ENCODE measurements at regions not wholly inside any gene's neighbourhood (a gene's known extent, or its start where the extent isn't known, plus 50 kb on each side); places are given as distances from the start of the nearest gene placed in this dataset.

- no peak for DNase-seq (ENCODE audit: low spot score)
Measured at GRCh38 chr6:23170049-23170448, 600.7 kb downstream of the HDGFL1 start.

DNA sequence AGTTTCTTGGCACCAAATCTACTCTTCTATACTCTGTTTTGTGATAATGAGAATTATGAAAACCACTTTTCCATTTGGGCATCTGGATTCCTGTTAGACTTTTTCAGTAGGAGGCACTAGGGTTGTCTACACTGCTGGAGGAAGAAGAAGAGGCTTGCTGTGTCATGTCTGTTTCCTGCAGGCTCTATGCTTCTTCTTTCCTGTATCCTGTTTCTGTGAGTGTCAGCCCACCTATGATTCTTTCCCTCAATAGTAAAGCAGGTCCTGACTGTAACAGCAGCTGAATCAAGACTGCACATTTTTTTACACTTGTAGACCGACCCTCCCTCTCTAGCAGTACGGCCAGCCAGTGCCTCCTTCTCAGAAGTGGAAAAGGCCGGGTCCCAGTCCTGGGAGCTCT, 603.9 kb downstream of the HDGFL1 start:
- DNase-seq (ENCODE audit: low spot score) = no peak

GRCh38 chr6:23174781-23175361, 605.5 kb downstream of the HDGFL1 start:
- DNase-seq (ENCODE audit: low spot score) = no peak

- DNase-seq (ENCODE audit: low spot score) = no peak
Measured at GRCh38 chr6:23175391-23175790, 606.0 kb downstream of the HDGFL1 start.

DNA sequence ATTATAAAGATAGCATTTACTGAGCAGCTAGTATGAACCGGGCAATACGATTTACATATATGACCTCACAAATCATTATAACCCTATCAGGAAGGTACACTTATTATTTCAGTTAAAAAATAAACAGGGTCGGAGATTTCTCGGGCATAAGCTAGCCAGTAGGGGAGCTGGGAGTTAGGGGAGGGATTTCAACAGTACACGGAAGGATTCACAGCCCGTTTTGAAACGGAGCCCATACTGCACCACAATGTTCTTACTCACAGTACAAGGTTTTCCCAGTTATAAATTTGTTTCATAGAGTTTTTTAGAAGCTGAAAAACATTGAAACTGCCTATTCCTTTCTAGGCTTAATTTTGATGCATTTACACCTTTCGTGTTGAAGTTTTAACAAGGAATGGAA, 607.1 kb downstream of the HDGFL1 start:
- DNase-seq (ENCODE audit: low spot score) = no peak

DNA sequence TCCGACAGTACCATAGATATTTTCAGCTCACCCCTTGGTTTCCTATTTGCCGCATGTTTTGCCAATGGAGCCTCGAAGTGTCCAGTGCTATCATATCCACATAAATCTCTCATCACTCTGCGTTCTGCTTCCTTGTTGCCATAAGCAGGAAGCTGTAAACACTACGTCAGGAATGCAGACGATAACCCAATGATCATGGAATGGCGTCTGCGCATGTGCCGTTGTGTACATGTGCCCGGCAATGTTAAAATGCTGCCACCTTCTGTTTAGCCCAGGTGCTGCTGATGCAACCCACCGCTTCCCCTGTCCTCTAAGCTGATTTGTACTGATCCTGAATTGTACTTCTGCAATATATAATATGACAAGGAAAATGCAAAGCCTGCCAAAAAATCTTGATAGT, 607.5 kb downstream of the HDGFL1 start:
- no peak for DNase-seq (ENCODE audit: low spot score)

DNA sequence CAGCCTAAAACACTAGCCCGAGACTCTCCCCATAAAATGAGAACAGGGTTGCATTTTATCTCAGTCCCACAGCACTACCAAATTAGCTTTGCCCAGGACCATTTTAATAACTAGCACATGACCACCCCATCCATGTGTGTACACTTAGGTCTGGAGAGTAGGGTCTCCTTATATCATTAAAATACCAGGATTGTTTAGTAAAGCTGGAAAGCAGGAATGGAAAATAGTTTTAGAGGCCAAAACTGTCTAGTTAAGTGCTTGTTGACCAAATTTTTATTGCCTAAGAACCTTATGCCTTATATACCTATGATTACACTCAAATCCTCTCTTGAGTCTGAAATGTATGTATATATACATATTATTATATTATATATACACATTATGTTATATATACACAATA, 608.4 kb downstream of the HDGFL1 start:
- DNase-seq (ENCODE audit: low spot score) = no peak

GRCh38 chr6:23179994-23180393, 610.6 kb downstream of the HDGFL1 start:
- no peak for DNase-seq (ENCODE audit: low spot score)

DNA sequence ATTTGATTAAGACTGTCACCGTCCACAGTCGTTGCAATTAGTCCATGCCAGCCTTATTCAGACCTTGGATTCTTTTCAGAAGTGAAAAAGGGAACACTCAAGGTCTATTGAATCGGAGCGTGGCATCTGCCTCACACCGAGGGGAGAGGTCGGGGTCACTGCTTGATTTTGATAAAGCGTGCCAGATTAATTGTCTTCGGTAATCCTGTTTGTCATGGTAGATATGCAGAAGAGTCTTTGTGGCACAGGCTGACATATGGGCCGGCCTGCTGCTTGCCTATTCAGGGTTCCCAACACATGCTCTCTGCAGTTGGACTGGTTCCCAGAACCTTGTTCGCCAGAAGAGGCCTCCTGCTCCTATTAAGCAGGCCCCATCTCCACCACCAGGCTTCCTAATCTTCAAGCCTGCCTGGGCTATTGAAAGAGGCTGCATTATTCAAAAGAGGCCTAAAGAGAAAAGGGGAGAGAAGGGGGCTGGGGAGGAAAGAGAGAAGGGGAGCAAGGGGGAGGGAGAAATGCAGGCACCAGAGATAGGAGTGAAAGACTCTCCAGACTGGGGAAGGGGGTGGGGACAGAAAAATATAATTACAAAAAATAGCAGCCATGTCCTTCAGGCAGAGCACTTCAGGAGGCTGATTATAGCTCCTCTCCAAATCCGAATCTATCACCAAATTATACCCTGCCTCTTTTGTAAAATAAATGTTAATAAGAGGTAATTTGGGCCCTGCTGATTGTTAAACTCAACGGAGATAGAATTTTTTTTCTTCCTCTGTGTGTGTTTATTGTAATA, 611.3 kb downstream of the HDGFL1 start:
- DNase-seq (ENCODE audit: low spot score) = no peak

- DNase-seq (ENCODE audit: low spot score) = no peak
Measured at GRCh38 chr6:23181356-23182110, 612.2 kb downstream of the HDGFL1 start.

DNA sequence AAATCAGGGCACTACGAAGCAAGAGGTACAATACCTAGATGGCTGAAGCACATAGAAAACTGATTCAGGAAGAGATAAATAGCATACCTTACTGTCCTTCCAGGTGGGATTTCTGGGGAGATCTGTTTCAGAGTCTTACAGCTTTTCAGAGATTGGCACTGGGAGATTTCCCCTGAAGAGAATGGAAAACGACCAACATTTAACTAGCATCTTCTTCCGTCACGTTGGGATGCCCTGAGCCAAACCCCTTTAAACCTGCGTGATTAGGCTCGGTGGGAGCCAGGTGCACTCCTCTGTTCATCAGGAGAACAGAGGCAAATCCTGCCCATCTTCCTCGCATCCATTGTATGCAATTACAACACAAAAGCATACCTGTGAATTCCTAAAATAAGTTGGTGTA, 614.5 kb downstream of the HDGFL1 start:
- DNase-seq (ENCODE audit: low spot score) = no peak

DNA sequence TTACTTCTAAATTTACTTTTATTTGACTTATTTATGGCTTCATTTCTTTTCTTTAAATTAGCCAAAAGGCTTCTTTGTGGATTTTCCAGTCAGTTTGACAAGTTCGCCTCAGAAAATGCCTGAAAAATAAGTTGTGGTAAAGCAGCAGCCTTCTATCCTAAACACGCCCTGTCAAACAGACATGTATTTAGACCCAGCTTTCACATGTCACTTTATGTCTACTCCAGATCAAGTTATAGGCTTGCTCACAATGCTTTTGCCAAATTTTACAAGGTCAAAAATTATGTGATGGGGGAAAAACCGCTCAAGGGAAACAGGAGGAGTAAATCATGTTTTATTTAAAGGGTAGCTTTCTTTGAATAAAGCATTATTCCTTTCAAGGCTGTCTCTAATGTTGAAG, 615.0 kb downstream of the HDGFL1 start:
- DNase-seq (ENCODE audit: low spot score) = no peak

DNA sequence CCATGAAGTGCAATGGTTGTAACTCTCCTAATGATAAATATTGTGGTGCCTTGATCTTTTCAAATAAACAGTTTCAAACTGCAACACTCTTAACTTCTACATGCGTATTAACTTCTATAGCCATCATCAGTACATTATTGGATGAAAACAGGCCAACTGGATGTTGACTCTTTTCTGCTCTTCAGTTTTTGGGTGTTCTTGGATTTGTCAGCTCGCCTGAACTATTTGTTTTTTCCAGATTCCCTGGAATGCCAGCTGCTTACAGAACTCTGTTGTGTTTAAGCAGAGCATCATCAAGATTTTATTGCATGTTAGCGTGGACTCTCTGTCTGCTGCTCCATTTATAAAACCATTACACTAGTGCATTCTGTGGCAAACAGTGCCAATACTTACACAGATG, 626.1 kb downstream of the HDGFL1 start:
- DNase-seq (ENCODE audit: low spot score) = no peak

DNA sequence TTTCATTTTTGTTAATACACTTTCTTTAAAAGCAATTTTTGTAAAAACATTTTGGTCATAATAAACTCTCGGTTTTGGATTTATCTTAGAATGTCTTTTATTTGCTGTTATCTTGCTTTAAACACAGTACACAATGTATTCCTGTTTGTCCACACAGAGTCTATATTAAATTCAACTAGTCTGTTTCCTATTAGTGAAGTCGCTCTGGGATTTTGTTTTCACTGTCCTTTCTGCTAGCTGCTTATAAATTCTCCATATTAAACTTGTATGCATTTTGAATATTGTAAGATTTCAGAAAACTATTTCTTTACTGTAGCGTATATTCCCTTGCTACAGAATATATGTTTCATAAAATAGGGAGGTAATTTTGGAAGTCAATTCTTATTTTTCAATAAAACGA, 630.2 kb downstream of the HDGFL1 start:
- DNase-seq (ENCODE audit: low spot score) = no peak

DNA sequence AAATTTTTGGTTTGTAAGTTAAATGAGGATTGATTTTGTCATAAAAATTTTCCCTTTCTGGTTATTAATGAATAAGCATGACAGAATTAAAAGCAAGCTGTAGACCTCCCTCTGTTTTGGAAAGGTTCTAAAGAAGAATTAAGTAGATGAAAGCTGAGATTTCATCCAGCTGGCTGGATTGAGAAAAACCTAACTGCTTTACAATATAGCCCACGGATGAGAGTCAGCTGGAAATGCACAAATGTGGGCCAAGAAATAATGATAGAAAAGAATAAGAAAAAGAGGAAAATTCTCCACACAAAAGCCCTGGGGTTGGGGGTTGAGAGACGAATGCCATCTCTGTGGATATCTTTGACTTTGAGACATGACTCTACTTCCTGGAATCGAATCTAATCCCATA, 631.6 kb downstream of the HDGFL1 start:
- DNase-seq (ENCODE audit: low spot score) = no peak

- no peak for DNase-seq (ENCODE audit: low spot score)
Measured at GRCh38 chr6:23202207-23202606, 632.8 kb downstream of the HDGFL1 start.

DNA sequence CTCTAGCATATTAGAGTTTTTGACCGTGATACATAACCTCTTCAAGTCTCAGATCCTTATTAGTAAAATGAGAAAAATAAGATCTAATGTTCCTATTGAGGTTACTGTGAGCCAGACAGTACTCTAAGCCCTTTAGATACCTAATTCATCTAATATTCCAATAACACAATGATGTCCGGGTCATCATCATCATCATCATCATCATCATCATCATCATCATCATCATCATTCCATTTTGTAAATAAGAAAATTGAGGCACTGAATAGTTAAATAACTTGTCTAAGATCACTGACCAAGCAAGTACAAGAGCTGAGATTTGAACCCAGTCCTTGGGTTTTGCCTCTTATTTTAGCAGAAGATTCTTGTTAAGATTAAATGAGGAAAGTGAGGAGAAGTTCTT, 643.0 kb downstream of the HDGFL1 start:
- DNase-seq (ENCODE audit: low spot score) = no peak

GRCh38 chr6:23213193-23213592, 643.8 kb downstream of the HDGFL1 start:
- no peak for DNase-seq (ENCODE audit: low spot score)

DNA sequence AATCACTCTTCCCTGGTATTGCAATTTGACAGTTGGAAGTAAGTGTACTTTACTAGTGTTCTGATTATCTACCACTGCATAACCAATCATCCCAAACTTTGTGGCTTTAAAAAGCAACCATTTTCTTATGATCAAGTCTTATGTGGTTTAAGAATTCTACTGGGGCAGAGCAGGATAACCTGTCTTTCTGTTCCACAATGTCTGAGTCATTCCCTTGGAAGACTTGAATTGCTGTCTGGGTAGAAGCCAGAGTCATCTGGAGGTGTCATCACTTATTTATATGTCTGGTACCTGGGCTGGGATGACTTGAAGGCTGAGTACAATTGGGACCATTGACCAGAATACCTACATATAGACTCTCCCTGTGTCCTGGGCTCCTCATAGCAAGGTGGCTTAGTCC, 644.3 kb downstream of the HDGFL1 start:
- no peak for DNase-seq (ENCODE audit: low spot score)

- DNase-seq (ENCODE audit: low spot score) = no peak
Measured at GRCh38 chr6:23218751-23219150, 649.4 kb downstream of the HDGFL1 start.

- no peak for DNase-seq (ENCODE audit: low spot score)
Measured at GRCh38 chr6:23222724-23223123, 653.4 kb downstream of the HDGFL1 start.

GRCh38 chr6:23224540-23224939, 655.2 kb downstream of the HDGFL1 start:
- DNase-seq (ENCODE audit: low spot score) = no peak

- DNase-seq (ENCODE audit: low spot score) = no peak
Measured at GRCh38 chr6:23228439-23229024, 659.2 kb downstream of the HDGFL1 start.

Measured in NAMALWA (cell line).